ENCODE measurements at regions not wholly inside any gene's neighbourhood (a gene's known extent, or its start where the extent isn't known, plus 50 kb on each side); places are given as distances from the start of the nearest gene placed in this dataset.

DNA sequence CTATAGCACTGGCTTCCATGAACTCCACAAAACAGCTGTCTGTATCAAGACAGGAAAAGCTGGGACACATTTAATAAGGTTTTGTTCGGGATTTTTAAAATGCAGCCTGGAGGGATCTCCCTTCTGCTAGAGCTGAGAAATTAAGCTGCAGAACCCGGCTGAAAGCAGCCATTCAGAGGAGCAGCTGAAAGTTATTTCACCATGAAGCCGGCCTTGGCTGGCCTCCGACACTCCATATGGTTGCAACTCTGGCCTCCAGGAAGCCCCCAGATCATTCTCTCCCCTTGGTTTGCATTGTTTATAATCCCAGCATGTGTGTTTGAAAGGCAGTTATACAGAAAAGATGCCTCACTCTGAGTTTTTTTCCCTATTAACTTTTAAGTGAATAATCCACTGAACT is 239.4 kb downstream of the SPATA18 start:
- H3K4me3 ChIP-seq = no peak overlapping the region
- in situ Hi-C loops (cut with MboI) (no loop called here), intact Hi-C loops (cut with micrococcal nuclease) (no loop called here)
- no peak for ATAC-seq
- no peak for DNase-seq (ENCODE audit: extremely low read depth in 1 of 4, low spot score in 3 of 4)
- H3K36me3 ChIP-seq (ENCODE audit: control insufficient read depth, insufficient read depth, low read length) = no peaks in the 10 kb centered on the region
- H4K20me1 ChIP-seq (replicated peaks; ENCODE audit: control insufficient read depth, insufficient read depth, low read length) = no peaks in the 10 kb centered on the region
- TF ChIP-seq DNMT1 (IDR thresholded peaks at IDR 0.05) = no peak
- H3K9ac ChIP-seq (ENCODE audit: insufficient read depth in 1 of 2, low read depth in 2 of 2, low read length in 2 of 2) = no peak overlapping the region
- CTCF ChIA-PET (ENCODE audit: low intra/inter-chr PET ratio) = no interaction called here
- H3K9me1 ChIP-seq (ENCODE audit: control insufficient read depth, insufficient read depth, low read length) = no peaks in the 10 kb centered on the region
- no peaks in the 10 kb centered on the region for H3K79me2 ChIP-seq (ENCODE audit: control insufficient read depth, insufficient read depth, low read length)
- no peaks in the 10 kb centered on the region for H3K9me3 ChIP-seq (replicated peaks; ENCODE audit: control insufficient read depth, insufficient read depth, low read depth, low read length)
- no peaks in the 10 kb centered on the region for H3K4me1 ChIP-seq (replicated peaks in 1 of 2; ENCODE audit: control insufficient read depth in 2 of 2, insufficient read depth in 2 of 2, low read length in 2 of 2)
- H3K27me3 ChIP-seq (ENCODE audit: control insufficient read depth in 2 of 2, insufficient read depth in 2 of 2, low read length in 2 of 2) = peaks cover 0 to 5% of the 10 kb centered on the region in 2 experiments; a peak in 1 of 5 replicates
- no peak overlapping the region for H3K27ac ChIP-seq (ENCODE audit: extremely low read depth, low read depth, low read length)
- POLR2A ChIA-PET = no interaction called here
- FAIRE-seq = no peak
- no peak overlapping the region for H3K4me2 ChIP-seq (ENCODE audit: insufficient read depth, low read length)
- WGBS (ENCODE audit: insufficient coverage, low coverage, missing lambda C conversion rate) = 4% methylated on average over 4 of the region's 4 CpGs
- BruUV-seq (replicated peaks) = no TSS peak
- H2AFZ ChIP-seq (ENCODE audit: low read depth, low read length) = no peak overlapping the region

DNA sequence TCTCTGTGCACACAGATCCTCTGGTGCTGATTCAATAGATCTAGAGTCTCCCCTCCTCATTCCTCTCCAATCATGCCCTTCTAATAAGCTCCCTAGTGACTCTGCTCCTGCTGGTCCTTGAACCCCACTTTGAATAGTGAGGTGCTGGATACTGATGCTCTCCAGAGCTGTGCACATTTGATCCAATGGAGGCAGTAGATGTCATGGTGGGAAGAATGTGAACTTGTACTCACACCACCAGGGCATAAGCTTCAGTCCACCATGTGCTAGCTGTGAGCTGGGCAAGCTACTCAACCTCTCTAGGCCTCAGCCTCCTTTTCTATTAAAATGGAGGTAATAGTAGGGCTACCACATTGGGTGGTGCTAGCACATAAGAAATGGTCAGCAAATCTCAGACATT is 241.1 kb downstream of the SPATA18 start:
- ChIA-PET CTCF (ENCODE audit: low intra/inter-chr PET ratio) (no interaction called here), POLR2A (interaction anchor here (0.8 kb wide), 1 partner anchor 474 kb away, joined by 4 read pairs; no protein-coding TSS in a partner anchor)
- peak; percentile 63; the same call in 2 of the 3 replicates for ATAC-seq
- no peaks in the 10 kb centered on the region for H3K79me2 ChIP-seq (ENCODE audit: control insufficient read depth, insufficient read depth, low read length)
- no peak overlapping the region for H3K27ac ChIP-seq (ENCODE audit: extremely low read depth, low read depth, low read length)
- H3K27me3 ChIP-seq (ENCODE audit: control insufficient read depth in 2 of 2, insufficient read depth in 2 of 2, low read length in 2 of 2) = peaks cover 0 to 5% of the 10 kb centered on the region in 2 experiments; a peak in 2 of 5 replicates
- intact Hi-C loops (cut with micrococcal nuclease) (no loop called here), in situ Hi-C loops (cut with MboI) (no loop called here)
- H3K4me2 ChIP-seq (ENCODE audit: insufficient read depth, low read length) = no peak overlapping the region
- H3K9me3 ChIP-seq (replicated peaks; ENCODE audit: control insufficient read depth, insufficient read depth, low read depth, low read length) = no peaks in the 10 kb centered on the region
- no peaks in the 10 kb centered on the region for H4K20me1 ChIP-seq (replicated peaks; ENCODE audit: control insufficient read depth, insufficient read depth, low read length)
- no peak for FAIRE-seq
- H2AFZ ChIP-seq (ENCODE audit: low read depth, low read length) = no peak overlapping the region
- no peaks in the 10 kb centered on the region for H3K9me1 ChIP-seq (ENCODE audit: control insufficient read depth, insufficient read depth, low read length)
- no peaks in the 10 kb centered on the region for H3K36me3 ChIP-seq (ENCODE audit: control insufficient read depth, insufficient read depth, low read length)
- BruUV-seq (replicated peaks) = no TSS peak
- H3K4me3 ChIP-seq = no peak overlapping the region
- H3K4me1 ChIP-seq (replicated peaks in 1 of 2; ENCODE audit: control insufficient read depth in 2 of 2, insufficient read depth in 2 of 2, low read length in 2 of 2) = no peaks in the 10 kb centered on the region
- DNase-seq (ENCODE audit: extremely low read depth in 1 of 4, low spot score in 3 of 4) = peak in 1 of 4 experiments; percentile 1
- no peak overlapping the region for H3K9ac ChIP-seq (ENCODE audit: insufficient read depth in 1 of 2, low read depth in 2 of 2, low read length in 2 of 2)
- TF ChIP-seq YY1 (IDR thresholded peaks at IDR 0.05; ENCODE audit: borderline replicate concordance in 1 of 3, control insufficient read depth in 1 of 3, extremely low read depth in 1 of 3, insufficient read depth in 3 of 3, insufficient read length in 1 of 3, insufficient replicate concordance in 2 of 3, low read depth in 1 of 3, low read length in 2 of 3) (no peak), ZNF583 (CRISPR knock-in tag; IDR thresholded peaks at IDR 0.05) (no peak), C11orf30 (IDR thresholded peaks at IDR 0.05; ENCODE audit: low read depth) (no peak), ZBTB26 (CRISPR knock-in tag; IDR thresholded peaks at IDR 0.05) (no peak), FOXK2 (conservative IDR thresholded peaks at IDR 0.05 in 1 of 2, IDR thresholded peaks at IDR 0.05 in 1 of 2; ENCODE audit: low read depth in 2 of 2) (no peak), MYBL2 (IDR thresholded peaks at IDR 0.05; ENCODE audit: low read depth) (no peak), MYBL2 (CRISPR knock-in tag; IDR thresholded peaks at IDR 0.05; ENCODE audit: borderline replicate concordance) (no peak), RCOR1 (IDR thresholded peaks at IDR 0.05; ENCODE audit: borderline replicate concordance in 1 of 2, low read depth in 2 of 2, low read length in 2 of 2) (no peak)
